ENCODE measurements at regions not wholly inside any gene's neighbourhood (a gene's known extent, or its start where the extent isn't known, plus 50 kb on each side); places are given as distances from the start of the nearest gene placed in this dataset.

GRCh38 chr11:32186118-32186517 lies 95.2 kb downstream of the RCN1 start:
- no peak for TF ChIP-seq CTCF (IDR thresholded peaks at IDR 0.05 in 4 of 5, conservative IDR thresholded peaks at IDR 0.05 in 1 of 5)
- TF ChIP-seq POLR2A (IDR thresholded peaks at IDR 0.05), result no peak

Measured in gastrocnemius medialis (tissue), 4 donors.